ENCODE measurements at regions not wholly inside any gene's neighbourhood (a gene's known extent, or its start where the extent isn't known, plus 50 kb on each side); places are given as distances from the start of the nearest gene placed in this dataset.
"Not testable (repeated sequence)": the region's sequence is repeated elsewhere in the genome, so short reads cannot be mapped to it uniquely, and the experiment has no call there.

DNA sequence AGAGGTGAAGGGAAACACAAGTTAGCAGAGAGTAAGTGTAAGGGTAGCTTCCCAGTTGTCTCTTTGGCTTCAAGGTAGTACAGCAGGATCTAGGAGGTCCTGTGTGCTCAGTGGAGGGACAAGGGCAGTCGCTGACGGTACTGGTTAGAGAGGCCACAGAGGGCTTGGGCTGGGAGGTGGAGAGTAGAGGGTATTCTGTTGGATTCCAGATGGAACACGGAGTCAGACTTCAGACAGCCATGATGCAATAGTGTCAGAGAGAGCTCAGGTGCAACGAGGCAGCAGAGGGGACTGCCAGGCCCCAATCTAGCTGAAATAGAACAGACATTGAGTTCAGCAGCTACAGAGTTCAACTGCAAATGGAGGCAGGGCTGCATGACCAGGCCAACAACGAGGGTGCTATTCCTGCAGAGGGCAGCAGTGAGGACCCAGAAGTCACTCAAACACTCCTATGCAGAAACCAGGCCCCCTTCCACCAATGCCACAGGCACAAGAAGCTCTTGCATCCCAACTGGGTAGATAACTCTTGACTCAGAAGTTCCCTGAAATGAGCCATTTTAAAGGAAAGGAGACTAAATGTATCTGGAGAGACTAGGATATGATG is 325.0 kb upstream of the ESRRG start:
- H3K27me3 ChIP-seq = no peaks in the 10 kb centered on the region
- no peak overlapping the region for H3K9ac ChIP-seq (ENCODE audit: low read depth in 2 of 2, low read length in 2 of 2)
- H3K36me3 ChIP-seq = no peaks in the 10 kb centered on the region
- intact Hi-C loops (cut with DNase I) = no loop called here
- H3K27ac ChIP-seq = no peak overlapping the region
- TF ChIP-seq, protein P1, sequence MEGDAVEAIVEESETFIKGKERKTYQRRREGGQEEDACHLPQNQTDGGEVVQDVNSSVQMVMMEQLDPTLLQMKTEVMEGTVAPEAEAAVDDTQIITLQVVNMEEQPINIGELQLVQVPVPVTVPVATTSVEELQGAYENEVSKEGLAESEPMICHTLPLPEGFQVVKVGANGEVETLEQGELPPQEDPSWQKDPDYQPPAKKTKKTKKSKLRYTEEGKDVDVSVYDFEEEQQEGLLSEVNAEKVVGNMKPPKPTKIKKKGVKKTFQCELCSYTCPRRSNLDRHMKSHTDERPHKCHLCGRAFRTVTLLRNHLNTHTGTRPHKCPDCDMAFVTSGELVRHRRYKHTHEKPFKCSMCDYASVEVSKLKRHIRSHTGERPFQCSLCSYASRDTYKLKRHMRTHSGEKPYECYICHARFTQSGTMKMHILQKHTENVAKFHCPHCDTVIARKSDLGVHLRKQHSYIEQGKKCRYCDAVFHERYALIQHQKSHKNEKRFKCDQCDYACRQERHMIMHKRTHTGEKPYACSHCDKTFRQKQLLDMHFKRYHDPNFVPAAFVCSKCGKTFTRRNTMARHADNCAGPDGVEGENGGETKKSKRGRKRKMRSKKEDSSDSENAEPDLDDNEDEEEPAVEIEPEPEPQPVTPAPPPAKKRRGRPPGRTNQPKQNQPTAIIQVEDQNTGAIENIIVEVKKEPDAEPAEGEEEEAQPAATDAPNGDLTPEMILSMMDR (IDR thresholded peaks at IDR 0.05) = no peak
- H3K4me1 ChIP-seq = no peaks in the 10 kb centered on the region
- no peak overlapping the region for H3K4me3 ChIP-seq
- no peaks in the 10 kb centered on the region for H3K9me3 ChIP-seq
- DNase-seq = no peak

DNA sequence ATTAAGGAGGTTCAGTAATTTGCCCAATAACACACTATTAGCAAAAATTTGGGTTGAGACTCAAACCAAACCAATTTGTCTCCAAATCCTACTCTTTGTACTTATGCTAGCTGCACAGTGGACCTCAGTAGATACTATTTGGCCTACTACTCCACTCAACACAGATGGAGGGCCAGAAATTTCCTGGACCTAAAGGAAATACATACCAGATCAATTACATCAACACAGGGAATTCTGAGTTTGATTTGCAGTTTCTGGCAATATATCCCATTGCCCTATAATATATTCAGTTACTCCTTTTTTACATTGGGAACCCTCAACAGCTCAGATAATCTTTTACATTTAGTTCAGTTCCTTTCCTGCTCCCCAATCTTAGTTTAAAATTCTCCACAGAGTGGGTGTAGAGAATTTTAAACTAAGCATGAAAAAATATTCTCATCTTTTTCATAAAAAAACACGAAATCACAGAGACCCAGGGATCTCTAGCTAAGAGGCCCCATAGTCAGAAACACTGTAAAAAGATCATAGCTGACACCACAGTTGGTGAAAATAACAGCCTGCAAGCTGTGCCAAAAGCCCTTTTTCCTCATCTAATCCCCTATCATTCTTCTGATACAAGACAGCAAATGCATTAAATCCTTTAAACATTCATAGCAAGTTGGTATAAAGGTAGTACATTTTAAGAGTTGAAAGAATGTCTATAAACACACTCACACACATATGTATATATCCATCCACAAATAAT is 317.7 kb upstream of the ESRRG start:
- no peaks in the 10 kb centered on the region for H3K36me3 ChIP-seq
- no peaks in the 10 kb centered on the region for H3K4me1 ChIP-seq
- H3K4me3 ChIP-seq = no peak overlapping the region
- no peaks in the 10 kb centered on the region for H3K9me3 ChIP-seq
- H3K27me3 ChIP-seq = no peaks in the 10 kb centered on the region
- DNase-seq = no peak
- intact Hi-C loops (cut with DNase I) = no loop called here
- TF ChIP-seq, protein P1 (IDR thresholded peaks at IDR 0.05) = no peak
- H3K27ac ChIP-seq = no peak overlapping the region
- H3K9ac ChIP-seq (ENCODE audit: low read depth in 2 of 2, low read length in 2 of 2) = no peak overlapping the region

DNA sequence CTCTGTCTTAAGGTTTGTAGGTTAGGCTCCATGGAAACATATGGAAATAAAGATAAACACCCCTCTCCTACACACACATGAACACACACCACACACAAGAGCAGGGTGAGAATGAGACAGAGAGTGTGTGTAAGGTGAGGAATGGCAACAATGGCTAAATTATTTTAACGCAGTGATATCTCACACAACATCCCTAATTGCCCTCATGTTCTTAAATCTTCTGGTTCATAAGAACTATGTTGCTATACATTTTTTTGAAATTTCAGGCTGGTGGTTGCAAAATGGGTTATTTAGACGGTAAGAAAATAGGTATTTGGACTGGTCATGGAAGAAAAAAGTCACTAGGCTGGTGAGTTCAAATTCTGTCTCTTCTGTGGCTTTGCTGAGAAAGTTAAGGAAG is 316.7 kb upstream of the ESRRG start:
- Histone ChIP-seq H3K27me3 (no peaks in the 10 kb centered on the region), H3K9me3 (no peaks in the 10 kb centered on the region), H3K36me3 (no peaks in the 10 kb centered on the region), H3K4me1 (no peaks in the 10 kb centered on the region), H3K4me3 (no peak overlapping the region), H3K9ac (ENCODE audit: low read depth in 2 of 2, low read length in 2 of 2) (no peak overlapping the region), H3K27ac (no peak overlapping the region)
- no peak for DNase-seq
- intact Hi-C loops (cut with DNase I) = no loop called here
- TF ChIP-seq, protein P1 (IDR thresholded peaks at IDR 0.05) = no peak

DNA sequence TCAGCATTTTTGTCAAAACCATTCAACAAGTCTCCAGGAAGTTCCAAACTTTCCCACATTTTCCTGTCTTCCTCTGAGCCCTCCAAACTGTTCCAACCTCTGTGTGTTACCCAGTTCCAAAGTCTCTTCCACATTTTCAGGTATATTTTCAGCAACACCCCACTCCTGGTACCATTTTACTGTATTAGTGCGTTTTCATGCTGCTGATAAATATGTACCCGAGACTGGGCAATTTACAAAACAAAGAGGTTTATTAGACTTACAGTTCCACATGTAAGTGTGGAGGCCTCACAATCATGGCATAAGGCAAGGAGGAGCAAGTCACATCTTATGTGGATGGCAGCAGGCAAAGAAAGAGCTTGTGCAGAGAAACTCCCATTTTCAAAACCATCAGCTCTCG is 315.9 kb upstream of the ESRRG start:
- H3K27ac ChIP-seq; DNase-seq; H3K9ac ChIP-seq (ENCODE audit: low read depth in 2 of 2, low read length in 2 of 2); H3K36me3 ChIP-seq; intact Hi-C loops (cut with DNase I); H3K9me3 ChIP-seq; H3K4me1 ChIP-seq; H3K27me3 ChIP-seq; H3K4me3 ChIP-seq: not testable (repeated sequence)

DNA sequence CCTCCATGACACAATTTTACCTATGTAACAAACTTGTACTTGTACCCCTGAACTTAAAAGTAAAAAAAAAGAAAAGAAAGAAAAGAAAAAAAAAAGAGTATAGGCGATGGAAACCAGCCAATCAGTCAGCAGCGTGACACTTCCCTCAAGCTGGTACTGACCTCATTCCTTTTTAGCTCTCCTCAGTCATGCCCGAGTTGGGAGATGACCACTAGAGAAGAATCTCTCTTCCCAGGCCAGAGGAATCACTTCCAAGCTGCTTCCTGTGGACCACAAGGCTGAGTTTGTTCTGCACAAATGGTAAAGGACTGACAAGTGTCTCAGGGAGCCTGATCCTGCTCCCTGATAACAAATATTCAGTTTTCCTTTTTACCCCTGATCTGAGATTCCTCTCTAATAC is 313.5 kb upstream of the ESRRG start:
- no peaks in the 10 kb centered on the region for H3K4me1 ChIP-seq
- H3K36me3 ChIP-seq = no peaks in the 10 kb centered on the region
- no peak overlapping the region for H3K27ac ChIP-seq
- H3K9me3 ChIP-seq = no peaks in the 10 kb centered on the region
- no peak for DNase-seq
- H3K9ac ChIP-seq (ENCODE audit: low read depth in 2 of 2, low read length in 2 of 2) = no peak overlapping the region
- H3K4me3 ChIP-seq = no peak overlapping the region
- no peaks in the 10 kb centered on the region for H3K27me3 ChIP-seq
- TF ChIP-seq, protein P1 (IDR thresholded peaks at IDR 0.05) = no peak
- intact Hi-C loops (cut with DNase I) = no loop called here

DNA sequence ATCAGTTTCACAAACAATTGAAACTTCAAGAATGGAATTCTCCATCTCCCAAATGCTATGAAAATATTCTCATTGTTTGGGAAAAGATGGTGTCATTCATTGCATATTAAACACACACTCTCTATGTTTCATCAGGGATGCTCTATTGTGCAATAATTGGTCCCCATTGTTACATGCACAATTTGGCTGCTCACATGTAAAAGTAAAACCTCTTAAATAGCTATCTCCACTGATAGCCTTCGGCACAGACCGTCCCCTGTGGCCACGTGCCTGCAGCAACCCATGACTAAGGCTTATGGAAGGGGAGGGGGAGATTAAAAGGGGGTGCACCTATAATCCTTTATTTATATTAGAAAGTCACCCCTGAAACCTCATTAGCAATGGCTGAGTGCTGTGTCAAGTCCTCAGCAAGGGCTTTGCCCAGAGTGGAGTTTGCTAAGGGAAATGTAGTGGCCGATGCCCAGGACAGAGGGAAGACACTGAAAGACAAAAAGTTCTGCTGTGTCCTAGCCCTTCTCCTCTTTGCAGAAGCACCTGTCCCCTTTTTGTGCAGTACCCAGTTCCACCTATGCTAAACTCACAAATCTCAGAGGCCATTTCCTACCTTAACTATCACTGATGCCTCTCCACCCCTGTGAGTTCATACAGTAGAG is 309.6 kb upstream of the ESRRG start:
- Histone ChIP-seq H3K27ac (no peak overlapping the region), H3K9ac (ENCODE audit: low read depth in 2 of 2, low read length in 2 of 2) (no peak overlapping the region), H3K4me1 (no peaks in the 10 kb centered on the region), H3K4me3 (no peak overlapping the region), H3K27me3 (no peaks in the 10 kb centered on the region), H3K9me3 (no peaks in the 10 kb centered on the region), H3K36me3 (no peaks in the 10 kb centered on the region)
- TF ChIP-seq, protein P1 (IDR thresholded peaks at IDR 0.05) = no peak
- no peak for DNase-seq
- intact Hi-C loops (cut with DNase I) = no loop called here
